ENCODE measurements at regions not wholly inside any gene's neighbourhood (a gene's known extent, or its start where the extent isn't known, plus 50 kb on each side); places are given as distances from the start of the nearest gene placed in this dataset.
A peak's percentile ranks its signal among the peaks of the same experiment; 100 is the strongest.
"Not testable (repeated sequence)": the region's sequence is repeated elsewhere in the genome, so short reads cannot be mapped to it uniquely, and the experiment has no call there.

GRCh38 chr15:85264614-85265190, 115.7 kb upstream of the AKAP13 start:
- DNase-seq (ENCODE audit: low spot score): not testable (repeated sequence)

DNA sequence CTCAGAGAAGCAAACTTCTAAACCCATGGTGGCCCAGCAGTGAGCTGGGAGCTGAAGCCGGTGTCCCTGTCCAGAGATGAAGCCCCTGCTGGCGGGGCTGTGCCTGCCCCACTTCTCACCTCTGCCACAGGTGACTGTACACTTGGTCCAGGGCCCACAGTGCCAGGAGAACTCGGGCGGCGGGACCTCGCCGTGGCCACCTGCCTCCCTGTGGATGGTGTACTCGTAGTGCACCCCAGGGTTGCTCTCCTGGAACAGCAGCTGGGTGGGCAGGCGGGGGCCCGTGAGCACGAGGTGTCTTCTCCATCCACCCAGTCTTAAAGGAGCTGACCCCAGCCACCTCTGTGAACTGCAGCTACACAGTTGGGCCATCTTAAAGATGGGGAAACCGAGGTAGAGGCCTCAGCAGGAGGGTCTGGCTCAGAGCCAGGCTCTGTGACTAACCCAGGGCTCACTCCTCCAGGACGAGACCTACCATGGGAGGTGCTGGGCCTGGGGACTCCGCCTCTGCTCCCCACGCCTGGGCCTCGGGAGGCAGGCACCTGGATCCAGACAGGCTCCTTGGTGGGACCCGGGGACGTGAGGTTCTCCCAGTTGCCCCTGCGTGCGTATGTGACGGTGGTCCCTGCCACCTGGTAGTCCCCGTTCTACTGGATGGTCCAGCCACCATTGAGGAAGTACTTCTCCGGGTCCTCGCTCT, 113.1 kb upstream of the AKAP13 start:
- not testable (repeated sequence) for DNase-seq (ENCODE audit: low spot score)

- DNase-seq (ENCODE audit: low spot score): no peak
Measured at GRCh38 chr15:85274315-85275050, 105.9 kb upstream of the AKAP13 start.

GRCh38 chr15:85276508-85276907, 103.9 kb upstream of the AKAP13 start:
- DNase-seq (ENCODE audit: low spot score): no peak

- no peak for DNase-seq (ENCODE audit: low spot score)
Measured at GRCh38 chr15:85276921-85277320, 103.5 kb upstream of the AKAP13 start.

DNA sequence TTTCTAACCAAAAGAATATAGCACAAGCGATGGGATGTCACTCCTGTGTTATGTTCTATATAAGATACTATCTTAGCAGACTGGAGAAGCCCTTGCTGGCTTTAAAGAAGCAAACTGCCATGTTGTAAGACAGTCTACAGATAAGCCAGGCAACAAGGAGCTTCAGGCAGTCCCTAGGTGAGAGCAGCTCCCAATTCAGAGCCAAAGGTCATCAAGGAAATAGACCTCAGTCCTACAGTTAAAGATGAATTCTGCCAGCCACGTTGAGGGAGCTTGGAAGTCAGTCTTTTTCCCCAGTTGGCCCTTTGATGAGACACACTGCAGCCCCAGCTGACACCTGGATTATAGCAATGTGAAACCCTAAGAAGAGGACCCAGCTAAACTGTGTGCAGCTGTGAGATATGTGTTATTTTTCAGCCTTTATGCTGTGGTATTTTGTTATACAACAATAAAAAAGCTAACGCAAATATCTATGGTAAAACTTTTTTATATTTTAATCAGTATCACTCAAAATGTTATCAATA, 102.5 kb upstream of the AKAP13 start:
- no peak for DNase-seq (ENCODE audit: low spot score)

DNA sequence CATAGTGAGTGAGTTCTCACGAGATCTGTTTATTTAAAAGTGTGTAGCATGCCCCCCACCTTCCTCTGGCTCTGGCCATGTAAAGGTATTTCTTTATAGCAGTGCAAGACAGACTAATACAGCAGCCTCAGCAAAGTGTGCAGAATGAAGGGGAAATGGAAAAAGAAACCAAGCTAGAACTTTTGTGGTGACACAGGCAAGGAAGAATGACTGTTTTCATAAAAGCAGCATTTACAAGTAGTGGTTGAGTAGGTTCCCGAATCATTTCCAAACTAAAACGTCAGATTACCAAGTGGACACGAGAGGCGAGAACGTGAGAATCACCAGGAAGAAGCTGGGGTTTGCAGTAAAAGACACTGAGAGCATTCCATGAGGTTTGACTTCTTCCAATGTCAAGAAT, 100.2 kb upstream of the AKAP13 start:
- no peak for DNase-seq (ENCODE audit: low spot score)

DNA sequence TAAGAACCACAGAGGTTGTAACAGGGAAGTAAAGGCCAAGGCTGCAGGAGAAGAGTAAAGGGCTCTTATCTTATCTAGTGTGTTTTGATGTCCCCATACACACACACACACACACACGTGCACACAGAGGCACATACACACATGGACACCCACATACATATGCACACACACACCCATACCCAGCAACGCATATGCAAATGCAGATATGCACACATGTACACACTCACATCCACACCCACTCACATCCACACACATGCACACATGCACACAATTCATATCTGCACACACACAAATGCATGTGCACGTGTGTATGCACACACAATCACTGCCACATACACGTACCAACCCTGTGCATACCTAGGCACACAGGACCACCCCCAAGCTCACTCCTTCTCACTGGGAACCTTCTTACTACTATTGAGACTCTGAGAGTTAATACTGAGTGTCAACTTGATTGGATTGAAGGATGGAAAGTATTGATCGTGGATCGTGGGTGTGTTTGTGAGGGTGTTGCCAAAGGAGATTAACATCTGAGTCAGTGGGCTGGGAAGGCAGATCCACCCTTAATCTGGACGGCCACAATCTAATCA, 99.0 kb upstream of the AKAP13 start:
- no peak for DNase-seq (ENCODE audit: low spot score)

DNA sequence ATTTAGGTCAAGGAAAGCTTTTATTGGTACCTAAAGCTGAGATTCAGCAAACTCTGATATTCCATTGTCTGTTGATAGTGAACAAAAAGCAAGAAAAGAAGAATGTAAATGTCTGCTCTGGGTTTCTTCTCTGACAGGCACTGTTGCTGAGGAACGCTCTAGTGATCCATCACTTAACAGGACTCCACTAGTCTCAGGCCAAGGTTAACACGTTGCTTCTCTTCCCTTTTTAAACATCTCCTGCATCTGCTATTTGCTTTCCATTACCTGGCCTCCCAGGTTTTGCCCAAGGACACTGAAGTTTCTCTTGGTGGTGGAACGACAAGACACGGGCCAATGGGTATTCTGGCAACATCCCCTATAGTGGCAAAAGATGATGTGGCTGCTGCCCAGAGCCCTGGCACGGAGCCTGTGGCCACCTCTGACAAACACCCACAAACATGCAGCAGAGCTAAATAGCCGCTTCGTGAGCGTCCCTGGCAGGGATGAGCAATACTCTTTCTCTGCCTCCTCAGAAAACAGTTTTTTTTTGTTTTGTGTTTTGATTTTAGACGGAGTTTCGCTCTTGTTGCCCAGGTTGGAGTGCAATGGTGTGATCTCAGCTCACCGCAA, 97.8 kb upstream of the AKAP13 start:
- no peak for DNase-seq (ENCODE audit: low spot score)

- DNase-seq (ENCODE audit: low spot score): not testable (repeated sequence)
Measured at GRCh38 chr15:85283815-85284214, 96.6 kb upstream of the AKAP13 start.

DNA sequence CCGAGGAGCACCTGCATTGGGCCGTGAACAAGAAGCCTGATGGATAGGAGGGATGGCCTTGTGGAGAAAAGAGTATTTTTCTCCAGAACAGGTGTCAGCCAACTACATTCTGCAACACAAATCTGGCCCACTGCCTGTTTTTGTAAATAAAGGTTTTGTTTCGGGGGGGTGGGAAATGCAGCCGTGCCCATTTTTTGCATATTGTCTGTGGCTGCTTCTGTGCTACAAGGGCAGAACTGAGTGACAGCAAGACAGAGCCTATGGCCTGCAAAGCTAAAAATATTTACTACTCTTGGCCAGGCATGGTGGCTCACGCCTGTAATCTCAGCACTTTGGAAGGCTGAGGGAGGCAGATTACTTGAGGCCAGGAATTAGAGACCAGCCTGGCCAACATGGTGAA, 95.9 kb upstream of the AKAP13 start:
- no peak for DNase-seq (ENCODE audit: low spot score)

GRCh38 chr15:85289677-85290365, 90.6 kb upstream of the AKAP13 start:
- DNase-seq (ENCODE audit: low spot score): peak; percentile 39

DNA sequence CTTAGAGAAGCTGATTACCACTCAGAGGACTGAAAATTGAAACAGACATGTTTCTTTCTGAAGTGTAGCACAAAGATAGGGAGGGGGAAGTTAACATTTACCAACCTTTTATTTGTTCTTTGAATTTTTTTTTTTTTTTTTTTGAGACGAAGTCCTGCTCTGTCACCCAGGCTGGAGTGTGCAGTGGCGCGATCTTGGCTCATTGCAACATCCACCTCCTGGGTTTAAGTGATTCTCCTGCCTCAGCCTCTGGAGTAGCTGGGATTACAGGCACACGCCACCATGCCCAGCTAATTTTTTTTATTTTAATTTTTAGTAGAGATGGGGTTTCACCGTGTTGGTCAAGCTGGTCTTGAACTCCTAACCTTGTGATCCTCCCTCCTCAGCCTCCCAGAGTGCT, 87.8 kb upstream of the AKAP13 start:
- DNase-seq (ENCODE audit: low spot score): not testable (repeated sequence)

- DNase-seq (ENCODE audit: low spot score): peak; percentile 85
Measured at GRCh38 chr15:85296615-85297402, 83.6 kb upstream of the AKAP13 start.

- DNase-seq (ENCODE audit: low spot score): no peak
Measured at GRCh38 chr15:85297537-85297936, 82.9 kb upstream of the AKAP13 start.

- DNase-seq (ENCODE audit: low spot score): no peak
Measured at GRCh38 chr15:85298366-85298765, 82.0 kb upstream of the AKAP13 start.

- DNase-seq (ENCODE audit: low spot score): no peak
Measured at GRCh38 chr15:85298941-85299340, 81.5 kb upstream of the AKAP13 start.

GRCh38 chr15:85302271-85302670, 78.1 kb upstream of the AKAP13 start:
- DNase-seq (ENCODE audit: low spot score): no peak

DNA sequence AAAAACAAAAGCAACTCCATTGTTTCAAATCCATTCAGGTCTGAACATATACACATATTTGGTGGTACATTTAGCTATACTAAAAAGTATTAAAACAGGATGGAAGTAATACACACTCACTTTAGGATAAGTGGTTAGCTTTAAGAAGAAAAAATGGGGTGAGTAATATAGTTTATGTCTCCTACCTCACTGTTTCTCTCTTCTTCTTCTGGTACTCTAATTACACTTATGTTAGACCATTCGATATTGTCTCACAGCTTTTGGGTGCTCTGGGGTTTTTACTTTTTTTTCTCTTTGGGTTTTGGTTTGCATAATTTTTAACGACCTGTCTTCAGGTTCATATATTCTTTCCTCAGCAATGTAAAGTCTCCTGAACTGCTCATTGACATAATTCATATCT, 75.4 kb upstream of the AKAP13 start:
- DNase-seq (ENCODE audit: low spot score): no peak

DNA sequence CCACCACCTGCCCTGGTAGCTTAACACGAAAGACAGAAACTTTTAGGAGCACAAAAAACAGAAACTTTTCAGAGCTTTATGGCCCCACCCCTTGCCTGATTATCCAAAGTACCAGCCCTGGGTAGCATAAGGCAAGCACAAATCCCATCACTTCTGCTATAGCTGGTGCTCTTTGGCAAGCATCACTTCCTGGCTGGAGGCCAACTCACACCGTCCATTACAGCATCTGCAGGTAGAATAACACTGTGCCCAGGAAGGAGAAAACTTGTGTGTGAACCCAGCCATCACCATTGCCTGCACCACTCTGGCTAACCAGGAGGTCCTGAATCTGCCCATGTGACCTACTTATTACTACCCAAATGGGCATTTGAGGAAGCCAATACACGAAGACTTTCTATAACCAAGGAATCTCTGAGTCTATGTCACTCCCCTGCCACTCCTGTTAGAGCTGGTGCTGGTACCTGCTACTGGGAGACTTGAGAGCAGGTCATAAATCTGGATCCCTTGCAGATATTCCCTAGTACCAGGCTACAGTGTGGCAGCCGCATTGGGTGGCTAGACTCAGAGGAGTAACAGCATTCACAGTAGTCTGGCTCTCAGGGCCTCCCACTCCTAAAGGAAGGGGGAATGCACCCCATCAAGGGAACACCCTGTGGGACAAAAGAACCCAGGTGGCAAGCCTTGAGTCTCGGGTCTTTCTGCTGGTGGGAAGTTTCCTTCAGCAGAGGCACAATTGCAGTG, 73.3 kb upstream of the AKAP13 start:
- no peak for DNase-seq (ENCODE audit: low spot score)

All from CD4-positive, alpha-beta T cell treated with Interleukin-2 at 100 ng/mL for 4 hours (primary cell).